ENCODE measurements at regions not wholly inside any gene's neighbourhood (a gene's known extent, or its start where the extent isn't known, plus 50 kb on each side); places are given as distances from the start of the nearest gene placed in this dataset.

DNA sequence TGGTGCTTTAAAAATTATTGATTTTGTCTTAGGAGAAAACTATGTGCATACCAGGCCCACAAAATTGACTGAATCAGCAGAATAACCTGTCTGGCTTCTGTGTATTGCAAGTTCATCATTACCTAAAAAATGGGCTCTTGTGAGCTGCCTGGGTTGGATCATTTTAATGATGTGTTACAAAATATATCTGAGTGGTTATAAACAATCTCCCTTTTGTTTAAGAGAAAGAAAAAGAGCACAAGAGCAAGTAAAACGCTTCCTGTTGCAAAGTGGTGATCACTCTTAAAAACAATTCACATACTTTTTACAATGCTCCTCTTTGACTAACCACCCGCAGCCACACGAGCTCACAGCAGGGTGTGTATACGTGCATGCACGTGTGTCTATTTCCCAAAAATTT lies 335.1 kb downstream of the HDGFL1 start:
- no peaks in the 10 kb centered on the region for H3K9me3 ChIP-seq
- no peak overlapping the region for H3K4me3 ChIP-seq (ENCODE audit: low read depth, low read length)
- H3K36me3 ChIP-seq: no peaks in the 10 kb centered on the region
- no peaks in the 10 kb centered on the region for H3K27me3 ChIP-seq
- H3K4me1 ChIP-seq: no peaks in the 10 kb centered on the region
- no peak for DNase-seq
- no peak for TF ChIP-seq CTCF (IDR thresholded peaks at IDR 0.05; ENCODE audit: low read depth, low read length)

DNA sequence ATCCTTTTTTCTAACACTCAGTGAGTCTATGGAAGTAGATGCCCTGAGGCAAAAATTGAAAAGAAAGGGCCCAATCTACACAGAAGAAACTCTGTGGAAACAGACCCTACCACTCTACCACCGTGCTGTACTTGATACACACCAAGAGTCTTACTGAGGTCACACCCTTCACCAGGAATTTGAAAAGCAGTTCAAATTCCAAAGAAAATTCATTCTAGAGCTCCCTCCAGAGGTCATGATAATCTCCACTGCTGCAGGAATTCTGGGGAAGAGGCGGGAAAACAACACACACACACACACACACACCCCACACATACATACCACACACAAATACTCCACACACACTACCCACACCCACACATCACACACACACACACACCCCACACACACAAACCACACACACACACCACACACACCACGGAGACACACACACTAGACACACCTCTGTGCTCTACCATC lies 336.8 kb downstream of the HDGFL1 start:
- TF ChIP-seq CTCF (IDR thresholded peaks at IDR 0.05; ENCODE audit: low read depth, low read length): peak; percentile 44
- H3K9me3 ChIP-seq: no peaks in the 10 kb centered on the region
- no peak overlapping the region for H3K4me3 ChIP-seq (ENCODE audit: low read depth, low read length)
- H3K36me3 ChIP-seq: no peaks in the 10 kb centered on the region
- no peaks in the 10 kb centered on the region for H3K27me3 ChIP-seq
- DNase-seq: no peak
- H3K4me1 ChIP-seq: no peaks in the 10 kb centered on the region

- H3K36me3 ChIP-seq: no peaks in the 10 kb centered on the region
- H3K4me1 ChIP-seq: no peaks in the 10 kb centered on the region
- no peak overlapping the region for H3K4me3 ChIP-seq (ENCODE audit: low read depth, low read length)
- H3K9me3 ChIP-seq: no peaks in the 10 kb centered on the region
- no peaks in the 10 kb centered on the region for H3K27me3 ChIP-seq
- no peak for DNase-seq
- TF ChIP-seq CTCF (IDR thresholded peaks at IDR 0.05; ENCODE audit: low read depth, low read length): no peak
These were observed 337.7 kb downstream of the HDGFL1 start for GRCh38 chr6:22907085-22907484.

DNA sequence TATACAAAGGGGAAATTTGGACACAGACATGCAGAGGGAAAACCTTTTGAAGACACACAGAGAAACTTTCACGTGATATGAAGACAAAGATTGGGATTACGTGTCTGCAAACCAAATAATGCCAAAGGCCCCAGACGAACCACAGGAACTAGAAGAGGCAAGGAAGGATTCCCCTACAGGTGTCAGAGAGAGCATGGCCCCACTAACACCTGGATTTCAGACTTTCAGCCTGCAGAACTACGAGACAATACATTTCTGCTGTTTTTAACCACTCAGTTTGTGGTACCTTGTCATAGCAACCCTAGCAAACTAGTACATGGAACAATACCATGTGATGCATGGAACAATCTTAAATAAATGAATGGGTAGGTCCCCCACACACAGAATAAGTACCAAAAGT lies 341.0 kb downstream of the HDGFL1 start:
- H3K4me3 ChIP-seq (ENCODE audit: low read depth, low read length): no peak overlapping the region
- no peak for TF ChIP-seq CTCF (IDR thresholded peaks at IDR 0.05; ENCODE audit: low read depth, low read length)
- no peaks in the 10 kb centered on the region for H3K9me3 ChIP-seq
- no peaks in the 10 kb centered on the region for H3K4me1 ChIP-seq
- no peak for DNase-seq
- H3K27me3 ChIP-seq: no peaks in the 10 kb centered on the region
- H3K36me3 ChIP-seq: no peaks in the 10 kb centered on the region

DNA sequence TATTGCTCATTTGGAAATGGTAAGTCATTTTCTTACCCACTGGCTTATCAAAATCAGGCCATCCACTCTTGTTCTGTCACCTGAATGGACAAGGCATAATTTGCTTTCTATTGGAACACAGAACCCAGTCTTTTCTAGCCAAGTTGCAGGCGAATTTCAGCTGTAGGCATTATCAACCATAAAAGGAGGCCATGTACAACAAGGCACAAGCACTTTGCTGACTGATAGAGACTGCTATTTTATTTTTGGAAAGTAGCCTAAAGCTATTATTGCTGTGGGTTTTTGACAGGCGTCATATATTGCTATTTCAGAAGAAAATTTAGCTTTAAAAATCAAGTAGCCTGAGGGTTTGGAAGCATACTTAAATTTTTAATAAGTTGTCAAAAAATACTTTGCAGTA lies 344.2 kb downstream of the HDGFL1 start:
- DNase-seq: no peak
- TF ChIP-seq CTCF (IDR thresholded peaks at IDR 0.05; ENCODE audit: low read depth, low read length): no peak
- H3K9me3 ChIP-seq: no peaks in the 10 kb centered on the region

DNA sequence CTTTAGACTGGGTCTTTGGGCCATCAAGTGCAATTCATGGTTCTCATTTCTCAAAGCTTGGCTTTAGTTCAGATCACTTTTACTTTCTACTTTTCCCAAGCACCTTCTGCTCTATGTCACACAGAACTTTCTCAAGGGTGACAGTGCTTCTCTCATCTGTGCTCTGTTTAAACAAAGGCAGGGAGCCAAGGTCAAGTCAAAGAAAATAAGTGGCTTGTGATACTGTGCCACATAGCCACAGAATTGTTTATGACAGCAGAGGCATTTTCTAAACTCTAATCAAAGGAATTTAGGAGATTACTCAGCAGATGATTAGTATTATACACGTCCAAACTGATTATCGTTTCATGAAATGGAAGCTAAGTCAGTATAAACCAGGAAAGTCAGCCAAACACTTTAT lies 348.0 kb downstream of the HDGFL1 start:
- H3K27me3 ChIP-seq: no peaks in the 10 kb centered on the region
- no peak for DNase-seq
- H3K4me1 ChIP-seq: no peaks in the 10 kb centered on the region
- no peak overlapping the region for H3K4me3 ChIP-seq (ENCODE audit: low read depth, low read length)
- TF ChIP-seq CTCF (IDR thresholded peaks at IDR 0.05; ENCODE audit: low read depth, low read length): no peak
- H3K36me3 ChIP-seq: no peaks in the 10 kb centered on the region; the same call in 1 of the 2 replicates
- H3K9me3 ChIP-seq: no peaks in the 10 kb centered on the region

More for the DNA sequence above, 344.2 kb downstream of the HDGFL1 start:
- H3K4me3 ChIP-seq (ENCODE audit: low read depth, low read length): no peak overlapping the region
- H3K36me3 ChIP-seq: no peaks in the 10 kb centered on the region
- no peaks in the 10 kb centered on the region for H3K27me3 ChIP-seq
- H3K4me1 ChIP-seq: no peaks in the 10 kb centered on the region
